DMS53 treated with DMSO at 0.1 percent for 48 hours (cell line): ENCODE measurements at regions not wholly inside any gene's neighbourhood (a gene's known extent, or its start where the extent isn't known, plus 50 kb on each side); places are given as distances from the start of the nearest gene placed in this dataset.

Experiments
- DNase-seq: peaks from one replicate; lab custom pipeline; 2025; ENCODE audit not compliant: unreplicated experiment; lab: John Stamatoyannopoulos, UW

DNA sequence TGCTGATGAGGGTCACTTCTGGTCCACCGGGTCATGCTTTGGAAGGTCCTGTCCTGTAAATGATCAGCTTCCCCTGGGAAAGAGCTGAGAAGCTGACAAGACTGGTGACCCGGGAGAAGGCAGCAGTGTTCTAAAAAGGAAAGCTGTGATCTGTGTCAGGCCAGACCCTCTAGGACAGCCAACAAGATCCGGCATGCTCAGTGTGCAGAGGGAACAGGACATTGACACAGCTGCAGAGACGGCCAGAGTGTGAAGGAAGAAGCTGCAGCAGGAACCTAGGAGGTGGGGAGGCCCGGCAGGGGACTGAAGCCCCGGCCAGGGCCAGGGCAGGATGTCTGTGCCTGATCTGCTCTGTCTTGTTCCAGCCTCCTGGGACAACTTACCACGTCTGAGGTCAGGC, 372.7 kb upstream of the ID2 start:
- DNase-seq, result no peak

DNA sequence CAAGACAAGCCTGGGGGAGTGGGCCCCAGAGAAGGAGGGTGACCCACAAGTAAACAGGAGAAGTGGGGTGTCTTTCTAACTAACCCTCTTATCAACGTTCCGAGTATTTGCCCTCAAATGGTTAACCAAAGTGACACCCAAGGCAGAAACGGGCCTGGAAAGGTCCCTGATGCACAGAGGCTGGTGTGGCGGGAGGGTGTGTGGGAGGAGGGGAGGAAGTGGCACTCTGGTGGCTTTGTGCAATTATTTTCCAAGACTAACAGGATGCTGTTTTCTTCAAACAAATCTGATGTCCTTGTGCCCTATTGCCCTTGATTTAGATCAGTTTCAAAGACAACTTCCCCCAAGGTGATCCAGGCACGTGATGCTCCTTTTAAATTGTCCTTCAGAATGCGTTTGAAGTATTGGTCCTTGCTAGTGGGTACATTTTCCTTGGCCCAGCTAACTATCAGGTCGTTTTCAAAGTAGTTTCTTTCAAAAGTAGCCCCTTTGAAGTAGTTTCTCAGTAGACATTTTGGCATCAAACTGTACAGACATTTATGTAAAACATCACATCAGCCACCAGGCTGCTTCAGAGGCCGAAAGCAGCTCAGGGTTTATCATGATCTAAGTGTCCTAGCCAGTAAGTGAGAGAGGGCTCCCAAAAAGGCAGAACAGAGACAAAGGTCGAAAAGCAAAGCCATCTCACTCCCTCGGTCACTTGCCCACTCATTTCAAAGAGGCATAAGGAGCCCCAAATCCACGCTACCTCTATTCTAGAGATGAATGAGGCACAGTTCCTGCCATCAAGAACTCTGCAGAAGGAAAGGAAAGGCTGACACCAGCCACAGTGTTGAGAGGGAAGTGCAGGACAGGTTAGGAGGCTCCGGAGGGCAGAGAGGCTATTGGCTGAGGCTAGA, 371.1 kb upstream of the ID2 start:
- DNase-seq, result no peak

GRCh38 chr2:8312221-8312620, 369.6 kb upstream of the ID2 start:
- no peak for DNase-seq

DNA sequence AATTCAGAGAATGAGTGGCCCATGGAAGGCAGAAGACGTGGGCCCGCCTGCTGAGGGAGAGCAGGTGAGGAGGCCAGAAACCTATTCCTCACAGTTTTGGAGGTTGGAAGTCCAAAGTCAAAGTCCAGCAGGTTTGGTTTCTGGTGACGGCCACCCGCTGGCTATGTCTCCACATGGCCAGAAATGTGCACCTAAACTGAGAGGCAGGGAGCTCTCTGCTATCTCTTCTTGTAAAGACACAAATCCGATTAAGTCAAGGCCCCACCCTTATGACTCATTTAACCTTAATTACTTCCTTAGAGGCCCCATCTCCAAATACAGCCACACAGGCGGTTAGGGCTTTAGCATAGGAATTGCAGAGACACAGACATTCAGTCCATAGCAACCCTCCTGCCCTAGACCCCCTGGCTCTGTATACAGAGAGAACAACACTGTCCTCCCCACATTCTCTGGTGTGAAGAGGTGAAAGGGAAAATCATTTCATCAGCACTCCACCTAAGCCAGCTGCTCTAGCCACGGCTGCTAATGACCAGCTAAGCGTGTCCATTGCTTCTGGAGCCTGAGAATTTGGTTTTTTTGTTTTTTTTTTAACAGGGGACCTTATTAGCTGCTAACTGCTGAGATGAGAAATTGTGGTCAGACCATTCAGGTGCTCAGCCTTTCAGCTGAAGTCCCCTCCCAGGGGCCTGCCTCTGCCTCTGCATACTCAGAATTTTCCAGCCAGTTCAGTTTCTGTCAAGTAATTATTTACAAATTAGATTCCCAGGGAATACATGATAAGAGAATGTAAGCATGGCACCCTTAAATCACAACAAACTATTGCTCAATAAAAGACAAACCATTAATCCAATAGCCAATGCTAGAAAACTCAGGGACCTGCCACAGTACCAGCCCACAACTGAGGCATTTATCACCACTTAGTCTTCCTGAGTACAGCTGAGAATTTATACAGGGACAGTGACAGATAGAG, 368.7 kb upstream of the ID2 start:
- no peak for DNase-seq

DNA sequence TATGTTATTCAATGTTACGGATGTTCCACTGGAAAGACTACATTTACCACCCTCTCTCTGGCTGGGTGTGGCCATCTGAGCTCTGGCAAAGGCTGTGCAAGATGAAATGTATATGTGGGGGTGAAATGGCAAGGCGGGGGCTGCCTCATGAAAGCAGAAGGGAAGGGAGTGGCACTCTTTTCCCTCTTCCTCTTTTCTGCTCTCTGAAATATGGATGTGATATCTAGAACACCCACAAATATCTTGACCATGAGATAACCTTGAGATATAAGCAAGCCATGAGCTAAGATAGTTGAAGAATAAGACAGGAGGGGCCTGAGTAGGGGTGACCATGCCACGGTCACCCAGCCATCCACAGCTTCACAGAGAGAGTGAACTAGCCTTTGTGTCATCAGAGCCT, 367.8 kb upstream of the ID2 start:
- DNase-seq, result no peak

- no peak for DNase-seq
Measured at GRCh38 chr2:8315531-8316165, 366.2 kb upstream of the ID2 start.

GRCh38 chr2:8316356-8316755, 365.5 kb upstream of the ID2 start:
- no peak for DNase-seq

GRCh38 chr2:8317418-8317817, 364.4 kb upstream of the ID2 start:
- no peak for DNase-seq

DNA sequence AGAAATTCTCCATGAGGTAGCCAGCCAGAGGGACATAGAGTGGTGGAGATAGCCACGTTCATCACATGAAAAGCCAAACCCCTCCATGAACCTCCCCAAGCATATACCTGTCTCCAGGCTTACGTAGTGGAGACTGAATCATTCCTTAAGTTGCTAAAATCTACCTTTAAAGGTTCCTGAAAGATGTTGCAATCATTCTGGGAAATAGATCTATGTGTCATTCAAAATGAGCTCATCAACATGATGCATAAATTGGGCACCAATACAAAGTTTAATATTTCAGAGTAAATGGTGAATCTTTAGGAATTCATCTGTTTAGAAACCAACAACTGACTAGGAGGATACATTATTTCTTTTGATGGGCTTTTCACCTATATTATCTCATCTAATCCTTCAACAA, 362.6 kb upstream of the ID2 start:
- DNase-seq, result no peak

GRCh38 chr2:8320311-8321066, 361.4 kb upstream of the ID2 start:
- no peak for DNase-seq

DNA sequence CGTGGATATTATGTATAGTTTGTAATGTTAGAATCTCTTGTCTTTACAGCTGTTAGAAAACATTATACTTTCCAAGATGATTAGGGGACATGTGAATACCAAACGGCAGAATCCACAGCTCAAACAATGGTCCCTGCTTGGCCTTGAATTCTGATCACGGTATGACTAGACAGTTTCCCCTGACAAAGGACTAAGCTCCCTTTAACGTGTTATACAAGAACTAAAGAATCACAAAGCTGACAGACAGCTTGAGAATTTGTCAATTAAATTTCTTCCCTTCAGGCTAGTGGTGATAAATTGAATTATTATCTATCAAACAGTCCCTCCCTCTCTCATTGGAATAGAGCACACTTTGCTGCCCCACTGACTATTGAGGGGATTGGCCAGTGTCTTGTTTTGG, 359.2 kb upstream of the ID2 start:
- DNase-seq, result no peak

DNA sequence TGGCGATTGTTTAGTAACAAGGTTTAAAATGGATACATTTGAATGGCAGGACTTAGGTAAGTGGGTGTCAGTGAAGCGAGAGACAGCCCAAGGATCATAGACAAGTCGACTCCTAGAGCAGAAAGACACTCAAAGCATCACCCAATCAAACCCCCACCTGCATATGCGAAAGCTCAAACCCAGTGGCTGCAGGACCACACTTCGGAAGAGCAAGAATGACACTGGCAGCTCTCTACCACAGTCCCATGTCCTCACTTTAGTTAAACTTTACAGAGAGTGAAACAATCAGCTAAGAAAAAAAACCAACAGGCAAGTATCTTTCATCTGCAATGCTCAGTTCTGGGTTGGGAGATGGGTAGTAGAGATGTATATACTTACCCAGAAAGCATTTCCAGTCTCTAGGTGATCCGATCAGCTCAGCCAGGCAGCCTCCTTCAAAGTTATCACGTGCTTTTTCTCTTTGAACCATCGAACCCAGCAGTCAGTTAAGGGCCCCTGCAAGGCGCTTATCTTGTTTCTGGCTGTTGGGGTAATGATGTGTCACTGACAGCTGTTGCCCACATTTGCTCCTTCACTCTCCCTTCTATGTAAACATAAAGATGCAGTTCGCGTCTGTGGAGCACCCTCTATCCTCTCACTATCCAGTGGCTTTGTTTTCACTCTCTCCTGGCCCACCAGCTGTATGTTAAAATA, 357.5 kb upstream of the ID2 start:
- peak; percentile 7 for DNase-seq

- DNase-seq, result no peak
Measured at GRCh38 chr2:8324901-8325300, 357.0 kb upstream of the ID2 start.

GRCh38 chr2:8327371-8328100, 354.3 kb upstream of the ID2 start:
- no peak for DNase-seq

DNA sequence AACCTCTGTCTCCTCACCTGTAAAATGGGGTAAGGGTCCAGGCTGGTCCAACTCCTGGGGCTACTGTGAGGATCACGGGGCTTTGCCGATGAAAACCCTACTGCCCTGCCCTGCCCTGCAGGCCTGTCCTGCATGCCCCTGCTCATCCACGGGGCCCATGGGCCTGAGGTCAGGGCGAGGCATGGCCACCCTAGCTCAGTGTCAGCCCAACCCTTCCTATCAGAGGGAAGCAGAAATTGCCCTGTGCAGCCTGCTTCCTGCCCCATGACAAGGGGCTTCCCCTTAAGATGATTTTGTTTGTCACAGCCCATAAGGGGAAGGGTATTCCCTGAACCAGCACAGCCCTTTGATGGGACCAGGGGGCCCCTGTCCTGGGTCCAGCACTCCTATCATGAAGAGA, 353.6 kb upstream of the ID2 start:
- DNase-seq, result no peak

- no peak for DNase-seq
Measured at GRCh38 chr2:8329660-8330622, 351.9 kb upstream of the ID2 start.

GRCh38 chr2:8331068-8331467, 350.8 kb upstream of the ID2 start:
- DNase-seq, result no peak

DNA sequence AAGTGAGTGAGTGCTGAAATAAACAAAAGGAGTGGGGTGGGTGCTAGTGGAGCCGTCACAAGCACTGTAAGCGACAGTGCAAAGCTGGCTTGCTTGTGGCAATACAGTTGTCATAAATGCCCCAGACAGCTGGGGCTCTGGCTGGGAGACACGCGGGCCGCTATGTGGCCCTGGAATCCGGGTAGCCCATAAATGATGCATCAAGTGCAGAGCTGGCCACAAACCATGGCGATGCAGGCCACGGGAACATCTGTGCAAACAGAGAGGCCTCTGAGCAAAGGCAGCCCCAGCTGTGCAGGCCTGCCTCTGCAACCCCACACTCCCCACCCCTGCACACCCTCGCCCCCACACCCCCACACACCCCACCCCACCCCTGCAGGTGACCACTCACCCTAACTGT, 349.2 kb upstream of the ID2 start:
- DNase-seq, result no peak
